ENCODE measurements at regions not wholly inside any gene's neighbourhood (a gene's known extent, or its start where the extent isn't known, plus 50 kb on each side); places are given as distances from the start of the nearest gene placed in this dataset.

- Histone ChIP-seq H3K79me2 (no peaks in the 10 kb centered on the region), H3K9me3 (ENCODE audit: control insufficient read depth, low read length) (no peaks in the 10 kb centered on the region), H3K4me2 (ENCODE audit: low read length) (no peak overlapping the region), H3K27ac (no peak overlapping the region), H3K4me1 (no peaks in the 10 kb centered on the region), H3K27me3 (ENCODE audit: control insufficient read depth, insufficient read depth, low read length) (no peaks in the 10 kb centered on the region), H3K4me3 (ENCODE audit: low read depth, low read length) (no peak overlapping the region), H3K9ac (no peak overlapping the region), H3K36me3 (ENCODE audit: control insufficient read depth, insufficient read depth, low read length) (no peaks in the 10 kb centered on the region), H2AFZ (no peak overlapping the region)
- TF ChIP-seq, protein P1, sequence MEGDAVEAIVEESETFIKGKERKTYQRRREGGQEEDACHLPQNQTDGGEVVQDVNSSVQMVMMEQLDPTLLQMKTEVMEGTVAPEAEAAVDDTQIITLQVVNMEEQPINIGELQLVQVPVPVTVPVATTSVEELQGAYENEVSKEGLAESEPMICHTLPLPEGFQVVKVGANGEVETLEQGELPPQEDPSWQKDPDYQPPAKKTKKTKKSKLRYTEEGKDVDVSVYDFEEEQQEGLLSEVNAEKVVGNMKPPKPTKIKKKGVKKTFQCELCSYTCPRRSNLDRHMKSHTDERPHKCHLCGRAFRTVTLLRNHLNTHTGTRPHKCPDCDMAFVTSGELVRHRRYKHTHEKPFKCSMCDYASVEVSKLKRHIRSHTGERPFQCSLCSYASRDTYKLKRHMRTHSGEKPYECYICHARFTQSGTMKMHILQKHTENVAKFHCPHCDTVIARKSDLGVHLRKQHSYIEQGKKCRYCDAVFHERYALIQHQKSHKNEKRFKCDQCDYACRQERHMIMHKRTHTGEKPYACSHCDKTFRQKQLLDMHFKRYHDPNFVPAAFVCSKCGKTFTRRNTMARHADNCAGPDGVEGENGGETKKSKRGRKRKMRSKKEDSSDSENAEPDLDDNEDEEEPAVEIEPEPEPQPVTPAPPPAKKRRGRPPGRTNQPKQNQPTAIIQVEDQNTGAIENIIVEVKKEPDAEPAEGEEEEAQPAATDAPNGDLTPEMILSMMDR (IDR thresholded peaks at IDR 0.05), result no peak
These were observed 252.3 kb upstream of the TMPRSS15 start for GRCh38 chr21:18655931-18656330.

GRCh38 chr21:18661842-18662241 lies 258.3 kb upstream of the TMPRSS15 start:
- TF ChIP-seq, protein P1 (IDR thresholded peaks at IDR 0.05), result no peak
- H2AFZ ChIP-seq, result no peak overlapping the region
- H3K4me3 ChIP-seq (ENCODE audit: low read depth, low read length), result no peak overlapping the region
- H3K27ac ChIP-seq, result no peak overlapping the region
- no peaks in the 10 kb centered on the region for H3K36me3 ChIP-seq (ENCODE audit: control insufficient read depth, insufficient read depth, low read length)
- H3K27me3 ChIP-seq (ENCODE audit: control insufficient read depth, insufficient read depth, low read length), result no peaks in the 10 kb centered on the region
- no peaks in the 10 kb centered on the region for H3K9me3 ChIP-seq (ENCODE audit: control insufficient read depth, low read length)
- no peak overlapping the region for H3K4me2 ChIP-seq (ENCODE audit: low read length)
- no peaks in the 10 kb centered on the region for H3K4me1 ChIP-seq
- no peaks in the 10 kb centered on the region for H3K79me2 ChIP-seq
- no peak overlapping the region for H3K9ac ChIP-seq

DNA sequence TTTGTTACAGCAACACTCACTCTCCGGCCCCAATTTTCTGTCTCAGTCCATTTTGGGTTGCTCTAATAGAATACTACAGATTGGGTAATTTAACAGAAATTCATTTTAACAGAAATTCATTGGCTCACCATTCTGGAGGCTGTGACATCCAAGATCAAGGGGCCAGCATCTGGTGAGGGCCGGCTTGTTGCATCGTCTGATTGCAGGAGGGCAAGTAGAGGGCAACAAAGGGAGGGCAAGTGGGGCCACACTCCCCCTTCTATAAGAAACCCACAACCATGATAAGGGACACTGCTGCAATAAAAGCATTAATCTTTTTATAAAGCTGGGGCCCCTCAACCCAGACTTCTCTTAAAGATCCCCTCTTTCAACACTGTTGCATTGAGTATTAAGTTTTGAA lies 260.1 kb upstream of the TMPRSS15 start:
- Histone ChIP-seq H3K4me3 (ENCODE audit: low read depth, low read length) (no peak overlapping the region), H3K36me3 (ENCODE audit: control insufficient read depth, insufficient read depth, low read length) (no peaks in the 10 kb centered on the region), H3K4me1 (no peaks in the 10 kb centered on the region), H3K27ac (no peak overlapping the region), H3K9ac (no peak overlapping the region), H3K27me3 (ENCODE audit: control insufficient read depth, insufficient read depth, low read length) (no peaks in the 10 kb centered on the region), H3K79me2 (no peaks in the 10 kb centered on the region), H3K4me2 (ENCODE audit: low read length) (no peak overlapping the region), H3K9me3 (ENCODE audit: control insufficient read depth, low read length) (no peaks in the 10 kb centered on the region), H2AFZ (no peak overlapping the region)
- TF ChIP-seq, protein P1 (IDR thresholded peaks at IDR 0.05), result no peak

GRCh38 chr21:18666725-18667124 lies 263.1 kb upstream of the TMPRSS15 start:
- Histone ChIP-seq H3K79me2 (no peaks in the 10 kb centered on the region), H3K9ac (no peak overlapping the region), H3K4me2 (ENCODE audit: low read length) (no peak overlapping the region), H3K27me3 (ENCODE audit: control insufficient read depth, insufficient read depth, low read length) (no peaks in the 10 kb centered on the region), H3K4me1 (no peaks in the 10 kb centered on the region), H3K36me3 (ENCODE audit: control insufficient read depth, insufficient read depth, low read length) (no peaks in the 10 kb centered on the region), H3K9me3 (ENCODE audit: control insufficient read depth, low read length) (no peaks in the 10 kb centered on the region), H3K4me3 (ENCODE audit: low read depth, low read length) (no peak overlapping the region), H2AFZ (no peak overlapping the region), H3K27ac (no peak overlapping the region)
- TF ChIP-seq, protein P1 (IDR thresholded peaks at IDR 0.05), result no peak

DNA sequence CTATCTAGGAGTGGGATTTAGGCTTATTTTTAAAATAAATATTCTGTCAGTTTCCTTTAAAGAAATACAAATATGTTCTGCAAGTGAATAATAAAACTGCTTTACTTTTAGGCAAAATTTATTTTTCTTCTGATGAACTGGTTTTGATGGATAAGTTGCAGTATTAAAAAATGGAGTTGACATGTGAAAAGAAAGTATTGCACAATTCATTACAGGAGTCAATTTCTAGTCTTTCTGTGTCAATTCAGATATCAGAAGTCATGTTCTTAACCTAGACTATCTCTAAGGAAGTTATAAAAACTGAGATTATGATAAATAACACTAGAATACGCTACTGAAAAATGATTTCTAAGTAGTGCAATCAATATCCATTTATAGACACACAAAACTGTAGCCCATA lies 270.2 kb upstream of the TMPRSS15 start:
- Histone ChIP-seq H3K27ac (no peak overlapping the region), H3K9me3 (ENCODE audit: control insufficient read depth, low read length) (no peaks in the 10 kb centered on the region), H3K4me2 (ENCODE audit: low read length) (no peak overlapping the region), H3K4me3 (ENCODE audit: low read depth, low read length) (no peak overlapping the region), H2AFZ (no peak overlapping the region), H3K36me3 (ENCODE audit: control insufficient read depth, insufficient read depth, low read length) (no peaks in the 10 kb centered on the region), H3K79me2 (no peaks in the 10 kb centered on the region), H3K27me3 (ENCODE audit: control insufficient read depth, insufficient read depth, low read length) (no peaks in the 10 kb centered on the region), H3K4me1 (no peaks in the 10 kb centered on the region), H3K9ac (no peak overlapping the region)
- TF ChIP-seq, protein P1 (IDR thresholded peaks at IDR 0.05), result no peak
